Ishikawa (cell line): ENCODE measurements at regions not wholly inside any gene's neighbourhood (a gene's known extent, or its start where the extent isn't known, plus 50 kb on each side); places are given as distances from the start of the nearest gene placed in this dataset.

Experiments
- CEBPB ChIP-seq: IDR thresholded peaks from 2 replicates; pipeline ENCODE4 v1.6.1; 2012
- CREB1 ChIP-seq: IDR thresholded peaks from 2 replicates; pipeline ENCODE4 v1.6.1; 2012; ENCODE audit warnings: low read depth
- EGR1 ChIP-seq: IDR thresholded peaks from 2 replicates; pipeline ENCODE4 v1.6.1; 2012
- EP300 ChIP-seq: IDR thresholded peaks from 2 replicates; pipeline ENCODE4 v1.6.1; 2012; ENCODE audit warnings: borderline replicate concordance
- FOXM1 ChIP-seq: IDR thresholded peaks from 2 replicates; pipeline ENCODE4 v1.6.1; 2012; ENCODE audit warnings: low read depth, borderline replicate concordance
- NFIC ChIP-seq: IDR thresholded peaks from 2 replicates; pipeline ENCODE4 v1.6.1; 2012
- RAD21 ChIP-seq: IDR thresholded peaks from 2 replicates; pipeline ENCODE4 v1.6.1; 2012; ENCODE audit warnings: low read depth
- TAF1 ChIP-seq: IDR thresholded peaks from 2 replicates; pipeline ENCODE4 v1.6.1; 2012; ENCODE audit warnings: low read depth, mild to moderate bottlenecking
- TCF12 ChIP-seq: IDR thresholded peaks from 2 replicates; pipeline ENCODE4 v1.6.1; 2012; ENCODE audit warnings: low read depth
- TEAD4 ChIP-seq: IDR thresholded peaks from 2 replicates; pipeline ENCODE4 v1.6.1; 2012
- ZBTB7A ChIP-seq: IDR thresholded peaks from 2 replicates; pipeline ENCODE4 v1.6.1; 2012; ENCODE audit warnings: low read depth
- TF ChIP-seq, protein P1 (sequence below): IDR thresholded peaks from 2 replicates; pipeline ENCODE4 v1.6.1; 2012
- TF ChIP-seq, protein P2 (sequence below): IDR thresholded peaks from 2 replicates; pipeline ENCODE4 v1.6.1; 2012
- TF ChIP-seq, protein P3 (sequence below): IDR thresholded peaks from 2 replicates; pipeline ENCODE4 v1.6.1; 2012; ENCODE audit warnings: low read depth, mild to moderate bottlenecking

DNA sequence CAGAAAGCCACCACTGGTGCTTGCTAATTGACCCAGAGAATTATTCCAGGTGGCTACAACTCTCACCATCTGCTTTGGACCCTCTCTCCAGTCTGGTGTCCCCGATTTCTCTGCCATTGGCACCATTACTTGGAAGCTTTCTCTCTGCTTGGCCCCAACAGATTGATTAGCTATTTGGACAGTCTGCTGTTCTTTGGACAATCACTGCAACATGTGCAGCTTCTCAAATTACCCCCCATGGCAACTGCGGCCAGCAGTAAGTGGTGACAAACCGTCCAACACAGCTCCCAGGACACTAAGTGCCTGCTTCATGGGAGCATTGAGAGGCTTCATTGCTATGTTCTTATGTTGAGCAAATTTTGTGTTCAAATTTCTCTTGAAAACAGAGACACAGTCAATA is 309.8 kb downstream of the TAF11L14 start:
- TF ChIP-seq RAD21 (no peak), CEBPB (no peak), TCF12 (no peak), ZBTB7A (no peak), TAF1 (no peak)
- TF ChIP-seq, protein P1, sequence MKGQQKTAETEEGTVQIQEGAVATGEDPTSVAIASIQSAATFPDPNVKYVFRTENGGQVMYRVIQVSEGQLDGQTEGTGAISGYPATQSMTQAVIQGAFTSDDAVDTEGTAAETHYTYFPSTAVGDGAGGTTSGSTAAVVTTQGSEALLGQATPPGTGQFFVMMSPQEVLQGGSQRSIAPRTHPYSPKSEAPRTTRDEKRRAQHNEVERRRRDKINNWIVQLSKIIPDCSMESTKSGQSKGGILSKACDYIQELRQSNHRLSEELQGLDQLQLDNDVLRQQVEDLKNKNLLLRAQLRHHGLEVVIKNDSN = no peak

DNA sequence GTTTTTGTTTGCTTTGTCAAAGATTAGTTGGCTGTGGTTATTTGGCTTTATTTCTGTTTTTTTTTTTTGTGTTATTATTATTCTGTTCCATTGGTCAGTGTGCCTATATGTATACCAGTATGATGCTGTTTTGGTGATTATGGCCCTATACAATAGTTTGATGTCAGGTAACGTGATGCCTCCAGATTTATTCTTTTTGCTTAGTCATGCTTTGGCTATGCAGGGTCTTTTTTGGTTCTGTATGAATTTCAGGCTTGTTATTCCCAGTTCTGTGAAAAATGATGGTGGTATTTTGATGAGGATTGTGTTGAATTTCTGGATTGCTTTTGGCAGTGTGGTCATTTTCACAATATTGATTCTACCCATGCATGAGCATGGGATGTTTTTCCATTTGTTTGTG is 312.8 kb downstream of the TAF11L14 start:
- TF ChIP-seq EGR1 = no peak
- no peak for TF ChIP-seq EP300
- TF ChIP-seq TEAD4 = no peak
- TF ChIP-seq NFIC = no peak

DNA sequence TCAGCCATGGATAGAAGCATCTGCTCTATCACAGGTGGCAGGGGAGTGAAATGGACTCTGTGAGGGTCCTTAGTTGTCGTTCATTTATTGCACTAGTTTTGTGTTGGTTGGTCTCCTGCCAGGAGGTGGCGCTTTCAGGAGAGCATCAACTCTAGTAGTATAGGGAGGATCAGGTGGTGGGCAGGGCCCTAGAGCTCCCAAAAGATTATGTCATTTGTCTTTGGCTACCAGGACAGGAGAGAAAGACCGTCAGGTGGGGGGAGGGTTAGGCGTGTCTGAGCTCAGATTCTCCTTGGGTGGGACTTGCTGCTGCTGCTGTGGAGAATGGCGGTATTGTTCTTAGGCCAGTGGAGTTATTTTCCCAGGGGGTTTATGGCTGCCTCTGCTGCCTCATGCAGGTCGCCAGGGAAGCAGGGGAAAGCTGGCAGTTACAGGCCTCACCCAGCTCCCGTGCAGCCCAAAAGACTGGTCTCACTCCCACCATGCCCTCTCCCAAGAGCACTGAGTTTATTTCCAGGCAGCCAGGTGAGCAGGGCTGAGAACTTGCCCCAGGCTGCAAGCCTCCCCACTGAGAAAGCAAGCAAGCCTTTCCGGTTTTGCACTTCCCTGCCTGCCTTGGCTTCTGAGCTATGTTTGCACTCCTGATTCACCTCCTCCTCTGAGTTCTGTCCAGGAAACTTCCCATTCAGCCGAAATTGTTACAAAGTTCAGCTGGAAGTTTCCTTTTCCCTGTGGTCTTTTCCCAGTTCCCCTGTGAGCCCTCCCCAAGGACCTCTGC is 317.3 kb downstream of the TAF11L14 start:
- TF ChIP-seq CREB1 = no peak
- 0 out of 2 replicates have a peak, but pooled peaks have one; percentile 35 for TF ChIP-seq TCF12
- TF ChIP-seq RAD21 = peak; percentile 12; the same call in 1 of the 2 replicates
- TF ChIP-seq EP300 = peak; percentile 36; the same call in 1 of the 2 replicates
- TF ChIP-seq, protein P2, sequence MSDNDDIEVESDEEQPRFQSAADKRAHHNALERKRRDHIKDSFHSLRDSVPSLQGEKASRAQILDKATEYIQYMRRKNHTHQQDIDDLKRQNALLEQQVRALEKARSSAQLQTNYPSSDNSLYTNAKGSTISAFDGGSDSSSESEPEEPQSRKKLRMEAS = no peak; the same call in none of the 2 replicates
- TF ChIP-seq NFIC = no peak

DNA sequence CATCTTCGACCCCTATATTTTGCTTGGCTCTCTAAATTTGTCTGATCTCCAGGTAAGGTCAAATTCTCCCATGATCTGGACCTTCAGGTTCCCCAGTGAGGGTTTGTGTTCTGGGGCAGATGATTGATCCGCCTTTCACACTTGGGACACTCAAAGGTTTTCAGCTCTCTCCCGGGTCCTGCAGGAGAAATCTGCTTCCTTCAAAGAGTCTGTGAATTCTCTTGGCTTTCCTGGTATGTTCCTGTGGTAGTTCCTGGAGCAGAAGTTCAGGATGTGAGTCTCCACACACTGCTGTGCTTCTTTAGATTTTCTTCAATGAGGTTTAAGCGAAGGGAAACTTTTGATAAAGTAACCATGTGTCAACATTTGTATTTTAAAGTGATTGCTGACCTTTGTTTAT is 318.0 kb downstream of the TAF11L14 start:
- no peak for TF ChIP-seq RAD21
- TF ChIP-seq EGR1 = no peak
- TF ChIP-seq EP300 = no peak
- TF ChIP-seq, protein P2 = no peak
- TF ChIP-seq CEBPB = no peak
- TF ChIP-seq ZBTB7A = no peak
- no peak for TF ChIP-seq NFIC
- TF ChIP-seq, protein P3, sequence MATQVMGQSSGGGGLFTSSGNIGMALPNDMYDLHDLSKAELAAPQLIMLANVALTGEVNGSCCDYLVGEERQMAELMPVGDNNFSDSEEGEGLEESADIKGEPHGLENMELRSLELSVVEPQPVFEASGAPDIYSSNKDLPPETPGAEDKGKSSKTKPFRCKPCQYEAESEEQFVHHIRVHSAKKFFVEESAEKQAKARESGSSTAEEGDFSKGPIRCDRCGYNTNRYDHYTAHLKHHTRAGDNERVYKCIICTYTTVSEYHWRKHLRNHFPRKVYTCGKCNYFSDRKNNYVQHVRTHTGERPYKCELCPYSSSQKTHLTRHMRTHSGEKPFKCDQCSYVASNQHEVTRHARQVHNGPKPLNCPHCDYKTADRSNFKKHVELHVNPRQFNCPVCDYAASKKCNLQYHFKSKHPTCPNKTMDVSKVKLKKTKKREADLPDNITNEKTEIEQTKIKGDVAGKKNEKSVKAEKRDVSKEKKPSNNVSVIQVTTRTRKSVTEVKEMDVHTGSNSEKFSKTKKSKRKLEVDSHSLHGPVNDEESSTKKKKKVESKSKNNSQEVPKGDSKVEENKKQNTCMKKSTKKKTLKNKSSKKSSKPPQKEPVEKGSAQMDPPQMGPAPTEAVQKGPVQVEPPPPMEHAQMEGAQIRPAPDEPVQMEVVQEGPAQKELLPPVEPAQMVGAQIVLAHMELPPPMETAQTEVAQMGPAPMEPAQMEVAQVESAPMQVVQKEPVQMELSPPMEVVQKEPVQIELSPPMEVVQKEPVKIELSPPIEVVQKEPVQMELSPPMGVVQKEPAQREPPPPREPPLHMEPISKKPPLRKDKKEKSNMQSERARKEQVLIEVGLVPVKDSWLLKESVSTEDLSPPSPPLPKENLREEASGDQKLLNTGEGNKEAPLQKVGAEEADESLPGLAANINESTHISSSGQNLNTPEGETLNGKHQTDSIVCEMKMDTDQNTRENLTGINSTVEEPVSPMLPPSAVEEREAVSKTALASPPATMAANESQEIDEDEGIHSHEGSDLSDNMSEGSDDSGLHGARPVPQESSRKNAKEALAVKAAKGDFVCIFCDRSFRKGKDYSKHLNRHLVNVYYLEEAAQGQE = no peak

DNA sequence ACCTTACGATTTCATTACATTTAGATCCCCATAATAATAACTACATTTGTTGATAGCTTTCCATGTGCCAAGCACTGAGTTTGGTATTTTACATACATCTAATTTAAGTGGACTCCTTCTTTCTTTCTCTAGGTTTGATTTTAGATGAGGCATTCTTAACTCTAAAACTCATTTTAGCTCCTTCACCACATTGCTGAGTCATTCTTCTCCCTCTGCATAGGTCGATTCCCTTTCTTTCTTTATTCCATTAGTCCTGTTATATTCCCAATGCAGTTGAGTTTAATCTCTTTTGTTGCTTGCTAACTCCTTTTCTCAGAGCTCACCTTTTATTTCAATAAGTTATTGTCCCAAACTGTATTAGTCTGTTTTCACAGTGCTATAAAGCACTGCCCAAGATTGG is 329.8 kb downstream of the TAF11L14 start:
- TF ChIP-seq NFIC (no peak), EGR1 (no peak), EP300 (no peak), FOXM1 (no peak), ZBTB7A (no peak), CREB1 (no peak), TAF1 (no peak), TEAD4 (no peak)
- TF ChIP-seq, protein P1 = no peak
- TF ChIP-seq, protein P2 = no peak
- TF ChIP-seq, protein P3 = no peak

DNA sequence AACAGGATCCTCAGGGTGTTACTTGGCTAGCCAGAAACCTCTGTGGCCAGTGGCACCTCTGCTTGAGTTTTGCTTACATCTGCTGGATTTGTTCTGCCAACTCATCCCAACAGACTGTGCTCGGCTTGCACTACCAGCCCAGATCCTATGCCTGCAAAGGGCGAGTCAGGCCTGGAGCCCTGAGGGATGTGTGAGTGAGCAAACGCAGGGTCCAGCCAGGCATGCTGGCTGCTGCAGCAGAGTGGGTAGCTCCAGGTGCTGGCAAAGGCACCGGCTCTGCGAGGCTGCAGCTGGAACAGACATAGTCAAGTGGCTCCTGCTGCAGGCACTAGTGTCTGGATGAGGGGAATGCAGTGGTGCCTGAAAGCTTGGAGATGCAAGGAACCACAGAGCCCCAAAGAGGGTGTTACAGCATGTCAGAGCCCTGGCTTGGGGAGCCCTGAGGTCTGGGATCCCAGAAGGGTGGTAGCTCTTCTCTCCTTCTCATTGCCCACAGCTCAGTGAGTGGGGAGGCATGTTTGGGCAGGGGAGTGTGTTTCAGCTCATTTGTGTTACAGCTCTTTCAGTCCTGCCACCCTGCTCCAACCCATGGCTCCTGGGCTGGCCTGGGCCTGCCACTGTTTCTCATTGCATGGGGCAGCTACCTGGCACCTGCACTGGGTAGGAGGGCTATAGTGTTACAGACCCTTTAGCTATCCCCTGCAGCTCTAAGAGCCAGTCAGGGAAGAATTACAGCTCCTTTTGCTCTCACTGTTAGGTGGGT is 332.6 kb downstream of the TAF11L14 start:
- TF ChIP-seq TAF1 (no peak), RAD21 (no peak), ZBTB7A (no peak), FOXM1 (no peak), NFIC (0 out of 2 replicates have a peak, but pooled peaks have one; percentile 25), TEAD4 (no peak), EP300 (peak; percentile 38; the same call in 1 of the 2 replicates)
- TF ChIP-seq, protein P2 = no peak
- TF ChIP-seq, protein P1 = 0 out of 2 replicates have a peak, but pooled peaks have one; percentile 23
